ENCODE measurements at regions not wholly inside any gene's neighbourhood (a gene's known extent, or its start where the extent isn't known, plus 50 kb on each side); places are given as distances from the start of the nearest gene placed in this dataset.

DNA sequence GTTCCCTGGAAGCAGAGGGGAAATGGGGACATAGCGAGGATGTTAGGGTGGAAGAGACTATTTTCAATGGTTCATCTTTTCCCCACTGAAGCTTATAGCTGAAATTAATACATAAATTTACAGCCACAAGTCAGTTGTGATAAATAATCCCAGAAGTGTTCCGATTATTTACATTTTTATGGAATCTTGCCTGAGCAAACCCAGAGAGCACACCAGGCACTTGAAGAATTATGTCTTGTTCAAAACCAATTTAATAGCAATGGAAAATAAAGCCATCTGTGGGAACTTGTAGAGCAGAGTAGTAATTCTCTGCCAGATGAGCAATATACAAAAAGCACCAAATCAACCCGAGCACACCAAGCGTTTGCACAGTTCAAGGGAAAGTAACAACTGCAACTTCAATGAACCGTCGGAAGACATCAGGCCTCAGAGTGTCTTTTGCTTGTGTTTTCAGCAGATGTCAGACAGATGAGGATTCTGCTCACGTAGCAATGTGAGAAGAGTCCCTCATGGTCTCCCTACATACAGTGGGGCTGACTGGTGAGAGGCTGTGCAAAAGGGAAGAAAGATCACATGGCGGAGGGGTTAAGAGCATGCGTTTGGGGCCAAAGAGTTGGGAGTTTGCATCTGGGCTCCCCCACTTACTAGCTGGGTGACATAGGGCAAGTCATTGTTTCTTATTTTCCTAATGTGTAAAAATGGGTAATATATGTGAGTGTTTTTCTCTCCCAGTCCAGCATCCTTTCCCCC, 148.7 kb upstream of the HS3ST2 start:
- Histone ChIP-seq H3K4ac (ENCODE audit: low read depth, low read length) (no peak overlapping the region), H4K8ac (ENCODE audit: low read depth, low read length) (no peak overlapping the region), H4K12ac (ENCODE audit: low read depth, low read length) (no peak overlapping the region), H3K9ac (ENCODE audit: low read length) (no peak overlapping the region), H3K27me3 (ENCODE audit: insufficient read depth, low read length) (no peaks in the 10 kb centered on the region), H3K4me3 (ENCODE audit: low read depth, low read length) (no peak overlapping the region), H3K9me3 (ENCODE audit: insufficient read depth, low read depth, low read length) (no peaks in the 10 kb centered on the region), H3K4me1 (ENCODE audit: control insufficient read depth in 1 of 2, insufficient read depth in 2 of 2, low read length in 2 of 2) (no peaks in the 10 kb centered on the region), H2AFZ (ENCODE audit: insufficient read depth, low read length, poor library complexity) (no peak overlapping the region), H3K27ac (ENCODE audit: low read depth, low read length) (no peak overlapping the region), H3K79me1 (ENCODE audit: low read length) (no peaks in the 10 kb centered on the region), H3K36me3 (ENCODE audit: control insufficient read depth in 1 of 2, insufficient read depth in 2 of 2, low read length in 2 of 2) (no peaks in the 10 kb centered on the region), H2BK120ac (ENCODE audit: insufficient read depth, low read length, poor library complexity) (no peak overlapping the region), H2AK5ac (ENCODE audit: low read length) (no peak overlapping the region), H2BK12ac (ENCODE audit: low read length) (no peak overlapping the region), H2BK5ac (ENCODE audit: low read depth, low read length, poor library complexity) (no peak overlapping the region), H3K23ac (ENCODE audit: low read length) (no peak overlapping the region), H3K79me2 (ENCODE audit: control insufficient read depth, insufficient read depth, low read length, poor library complexity) (no peaks in the 10 kb centered on the region), H3K14ac (ENCODE audit: low read length) (no peak overlapping the region), H3K18ac (ENCODE audit: low read length) (no peak overlapping the region), H3K4me2 (ENCODE audit: low read length) (no peak overlapping the region), H4K91ac (ENCODE audit: low read depth, low read length) (no peak overlapping the region)
- DNase-seq = no peak
- no CpG with 5 or more reads among the region's 9 CpGs for whole genome bisulfite sequencing (ENCODE audit: extremely low coverage, insufficient coverage, insufficient read length)

DNA sequence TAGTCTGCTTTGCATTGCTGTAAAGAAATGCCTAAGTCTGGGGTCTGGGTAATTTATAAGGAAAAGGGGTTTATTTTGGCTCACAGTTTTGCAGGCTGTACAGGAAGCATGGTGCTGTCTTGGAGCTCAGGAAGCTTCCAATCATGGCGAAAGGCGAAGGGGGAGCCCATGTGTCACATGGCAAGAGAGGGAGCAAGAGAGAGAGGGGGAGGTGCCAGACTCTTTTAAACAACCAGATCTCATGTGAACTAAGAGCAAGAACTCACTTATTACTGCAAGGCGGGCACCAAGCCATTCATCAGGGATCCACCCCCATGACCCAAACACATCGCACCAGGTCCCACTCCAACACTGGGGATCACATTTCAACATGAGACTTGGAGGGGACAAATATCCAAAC, 148.2 kb upstream of the HS3ST2 start:
- no peak for DNase-seq
- no peak overlapping the region for H4K91ac ChIP-seq (ENCODE audit: low read depth, low read length)
- H3K27me3 ChIP-seq (ENCODE audit: insufficient read depth, low read length) = no peaks in the 10 kb centered on the region
- no peaks in the 10 kb centered on the region for H3K9me3 ChIP-seq (ENCODE audit: insufficient read depth, low read depth, low read length)
- no peak overlapping the region for H4K12ac ChIP-seq (ENCODE audit: low read depth, low read length)
- no peak overlapping the region for H2BK120ac ChIP-seq (ENCODE audit: insufficient read depth, low read length, poor library complexity)
- no peak overlapping the region for H3K27ac ChIP-seq (ENCODE audit: low read depth, low read length)
- H2AFZ ChIP-seq (ENCODE audit: insufficient read depth, low read length, poor library complexity) = no peak overlapping the region
- H3K4me2 ChIP-seq (ENCODE audit: low read length) = no peak overlapping the region
- no peaks in the 10 kb centered on the region for H3K79me1 ChIP-seq (ENCODE audit: low read length)
- H3K9ac ChIP-seq (ENCODE audit: low read length) = no peak overlapping the region
- no peak overlapping the region for H2AK5ac ChIP-seq (ENCODE audit: low read length)
- H4K8ac ChIP-seq (ENCODE audit: low read depth, low read length) = no peak overlapping the region
- no peak overlapping the region for H3K23ac ChIP-seq (ENCODE audit: low read length)
- H3K18ac ChIP-seq (ENCODE audit: low read length) = no peak overlapping the region
- no CpG with 5 or more reads among the region's 4 CpGs for WGBS (ENCODE audit: extremely low coverage, insufficient coverage, insufficient read length)
- H3K4me1 ChIP-seq (ENCODE audit: control insufficient read depth in 1 of 2, insufficient read depth in 2 of 2, low read length in 2 of 2) = peaks cover 0 to 3% of the 10 kb centered on the region in 2 experiments
- no peaks in the 10 kb centered on the region for H3K36me3 ChIP-seq (ENCODE audit: control insufficient read depth in 1 of 2, insufficient read depth in 2 of 2, low read length in 2 of 2)
- no peak overlapping the region for H3K14ac ChIP-seq (ENCODE audit: low read length)
- no peak overlapping the region for H2BK12ac ChIP-seq (ENCODE audit: low read length)
- H3K4me3 ChIP-seq (ENCODE audit: low read depth, low read length) = no peak overlapping the region
- H3K4ac ChIP-seq (ENCODE audit: low read depth, low read length) = no peak overlapping the region
- no peak overlapping the region for H2BK5ac ChIP-seq (ENCODE audit: low read depth, low read length, poor library complexity)
- no peaks in the 10 kb centered on the region for H3K79me2 ChIP-seq (ENCODE audit: control insufficient read depth, insufficient read depth, low read length, poor library complexity)

DNA sequence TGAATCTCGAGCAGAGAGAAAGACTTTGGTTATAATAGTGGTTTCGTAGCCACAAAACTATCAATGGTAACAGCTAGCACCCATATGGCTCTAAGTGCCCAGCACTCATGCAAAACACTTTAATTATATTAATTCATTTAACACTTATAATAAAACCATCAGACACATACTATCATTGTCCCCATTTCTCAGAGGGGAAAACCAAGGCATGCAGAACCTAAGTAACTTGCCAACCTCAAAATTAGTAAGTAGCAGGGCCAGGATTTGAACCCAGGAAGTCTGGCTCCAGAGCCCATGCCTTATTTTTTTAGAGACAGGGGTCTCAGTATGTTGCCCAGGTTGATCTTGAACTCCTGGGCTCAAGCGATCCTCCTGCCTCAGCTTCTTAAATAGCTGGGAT, 145.6 kb upstream of the HS3ST2 start:
- Histone ChIP-seq H3K36me3 (ENCODE audit: control insufficient read depth in 1 of 2, insufficient read depth in 2 of 2, low read length in 2 of 2) (no peaks in the 10 kb centered on the region), H3K4me3 (ENCODE audit: low read depth, low read length) (no peak overlapping the region)

DNA sequence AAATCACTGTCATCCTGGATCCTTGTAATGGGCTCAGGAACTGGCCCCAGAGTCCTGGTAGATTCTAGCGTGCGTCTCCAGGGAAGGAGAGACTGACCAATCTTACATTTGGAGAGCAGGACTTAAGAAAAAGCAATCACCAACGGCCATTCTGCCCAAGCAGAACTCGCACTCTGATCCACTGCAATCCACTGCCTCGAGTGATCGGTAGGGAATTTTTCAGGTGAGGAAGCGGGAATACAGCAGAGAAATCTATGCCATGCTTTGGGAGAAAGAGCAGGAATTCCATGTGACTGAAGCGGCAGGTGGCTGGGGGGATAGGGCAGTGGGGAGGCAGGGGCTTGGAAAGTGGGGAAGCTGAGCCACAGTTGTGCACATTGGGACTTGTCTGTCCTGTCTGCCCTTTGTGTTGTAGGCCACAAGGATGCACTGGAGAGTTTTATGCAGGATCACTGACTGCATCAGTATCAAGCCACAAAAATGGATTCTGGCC, 143.9 kb upstream of the HS3ST2 start:
- no CpG with 5 or more reads among the region's 8 CpGs for WGBS (ENCODE audit: extremely low coverage, insufficient coverage, insufficient read length)
- H2AK5ac ChIP-seq (ENCODE audit: low read length) = no peak overlapping the region
- H3K4me1 ChIP-seq (ENCODE audit: control insufficient read depth in 1 of 2, insufficient read depth in 2 of 2, low read length in 2 of 2) = peaks cover 0 to 3% of the 10 kb centered on the region in 2 experiments
- no peaks in the 10 kb centered on the region for H3K36me3 ChIP-seq (ENCODE audit: control insufficient read depth in 1 of 2, insufficient read depth in 2 of 2, low read length in 2 of 2)
- H3K23ac ChIP-seq (ENCODE audit: low read length) = no peak overlapping the region
- no peak overlapping the region for H2BK120ac ChIP-seq (ENCODE audit: insufficient read depth, low read length, poor library complexity)
- no peak overlapping the region for H2BK5ac ChIP-seq (ENCODE audit: low read depth, low read length, poor library complexity)
- no peak overlapping the region for H2BK12ac ChIP-seq (ENCODE audit: low read length)
- no peak overlapping the region for H3K4me3 ChIP-seq (ENCODE audit: low read depth, low read length)
- no peak overlapping the region for H4K12ac ChIP-seq (ENCODE audit: low read depth, low read length)
- H3K4me2 ChIP-seq (ENCODE audit: low read length) = no peak overlapping the region
- H2AFZ ChIP-seq (ENCODE audit: insufficient read depth, low read length, poor library complexity) = no peak overlapping the region
- H3K9ac ChIP-seq (ENCODE audit: low read length) = no peak overlapping the region
- no peak overlapping the region for H4K8ac ChIP-seq (ENCODE audit: low read depth, low read length)
- H4K91ac ChIP-seq (ENCODE audit: low read depth, low read length) = no peak overlapping the region
- DNase-seq = no peak
- H3K79me2 ChIP-seq (ENCODE audit: control insufficient read depth, insufficient read depth, low read length, poor library complexity) = no peaks in the 10 kb centered on the region
- no peak overlapping the region for H3K27ac ChIP-seq (ENCODE audit: low read depth, low read length)
- no peak overlapping the region for H3K18ac ChIP-seq (ENCODE audit: low read length)
- no peak overlapping the region for H3K14ac ChIP-seq (ENCODE audit: low read length)
- no peaks in the 10 kb centered on the region for H3K27me3 ChIP-seq (ENCODE audit: insufficient read depth, low read length)
- H3K9me3 ChIP-seq (ENCODE audit: insufficient read depth, low read depth, low read length) = no peaks in the 10 kb centered on the region
- no peaks in the 10 kb centered on the region for H3K79me1 ChIP-seq (ENCODE audit: low read length)
- H3K4ac ChIP-seq (ENCODE audit: low read depth, low read length) = no peak overlapping the region

More for the DNA sequence above, 145.6 kb upstream of the HS3ST2 start:
- Histone ChIP-seq H3K4ac (ENCODE audit: low read depth, low read length) (no peak overlapping the region), H2AK5ac (ENCODE audit: low read length) (no peak overlapping the region), H3K14ac (ENCODE audit: low read length) (no peak overlapping the region), H2AFZ (ENCODE audit: insufficient read depth, low read length, poor library complexity) (no peak overlapping the region), H3K4me2 (ENCODE audit: low read length) (no peak overlapping the region), H2BK120ac (ENCODE audit: insufficient read depth, low read length, poor library complexity) (no peak overlapping the region), H3K23ac (ENCODE audit: low read length) (no peak overlapping the region), H2BK12ac (ENCODE audit: low read length) (no peak overlapping the region), H4K91ac (ENCODE audit: low read depth, low read length) (no peak overlapping the region), H3K27me3 (ENCODE audit: insufficient read depth, low read length) (no peaks in the 10 kb centered on the region), H3K79me2 (ENCODE audit: control insufficient read depth, insufficient read depth, low read length, poor library complexity) (no peaks in the 10 kb centered on the region), H2BK5ac (ENCODE audit: low read depth, low read length, poor library complexity) (no peak overlapping the region), H3K4me1 (ENCODE audit: control insufficient read depth in 1 of 2, insufficient read depth in 2 of 2, low read length in 2 of 2) (peaks cover 0 to 3% of the 10 kb centered on the region in 2 experiments), H3K9me3 (ENCODE audit: insufficient read depth, low read depth, low read length) (no peaks in the 10 kb centered on the region), H4K12ac (ENCODE audit: low read depth, low read length) (no peak overlapping the region), H4K8ac (ENCODE audit: low read depth, low read length) (no peak overlapping the region), H3K27ac (ENCODE audit: low read depth, low read length) (no peak overlapping the region), H3K79me1 (ENCODE audit: low read length) (no peaks in the 10 kb centered on the region), H3K9ac (ENCODE audit: low read length) (no peak overlapping the region), H3K18ac (ENCODE audit: low read length) (no peak overlapping the region)
- no CpG with 5 or more reads among the region's 3 CpGs for WGBS (ENCODE audit: extremely low coverage, insufficient coverage, insufficient read length)
- DNase-seq = no peak
